Fibroblast of peridontal ligament (primary cell): ENCODE measurements at regions not wholly inside any gene's neighbourhood (a gene's known extent, or its start where the extent isn't known, plus 50 kb on each side); places are given as distances from the start of the nearest gene placed in this dataset.
A peak's percentile ranks its signal among the peaks of the same experiment; 100 is the strongest.

ENCODE experiments used
- DNase-seq: peaks from one replicate; pipeline ENCODE4 v3.0.0-alpha.2; 2010; ENCODE audit errors: extremely low read depth

DNA sequence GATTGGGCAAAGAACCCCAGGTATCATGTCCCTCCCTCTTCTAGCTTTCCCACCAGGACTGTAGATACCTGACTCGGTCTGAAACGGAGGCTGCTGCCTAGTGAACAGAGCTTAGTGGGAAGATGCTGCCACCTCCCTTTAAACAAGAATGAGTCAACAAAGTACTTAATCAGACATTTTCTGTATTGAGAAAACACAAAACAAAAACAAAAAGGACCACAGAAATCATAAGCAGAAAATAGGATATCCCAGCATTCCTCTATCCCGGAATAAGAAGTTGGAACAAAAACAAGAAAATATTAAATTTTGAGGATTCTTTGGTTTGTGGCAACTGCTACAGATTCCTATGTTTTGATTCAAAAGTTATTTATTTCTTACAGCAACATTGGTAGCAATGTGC lies 51.7 kb upstream of the COL8A1 start:
- DNase-seq, result peak; percentile 67

DNA sequence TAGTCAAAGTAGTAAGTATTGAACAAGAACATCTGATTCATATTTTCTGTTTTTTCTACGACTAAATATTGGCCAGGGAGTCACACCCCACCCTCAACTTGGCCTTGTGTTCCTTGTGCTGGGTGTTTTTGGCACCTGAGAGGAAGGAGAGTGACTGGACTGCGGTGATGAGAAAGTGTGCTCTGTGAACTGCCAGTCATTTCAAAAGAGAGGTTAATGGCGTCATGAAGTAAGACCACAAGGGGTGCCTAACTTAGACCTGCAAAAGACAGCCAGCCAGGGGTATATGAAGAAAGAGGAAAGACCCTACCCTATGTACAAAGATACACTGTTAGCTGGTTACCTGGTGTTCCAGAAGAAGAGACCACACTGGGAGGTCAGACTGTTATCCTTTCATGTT lies 58.4 kb upstream of the COL8A1 start:
- DNase-seq, result no peak

DNA sequence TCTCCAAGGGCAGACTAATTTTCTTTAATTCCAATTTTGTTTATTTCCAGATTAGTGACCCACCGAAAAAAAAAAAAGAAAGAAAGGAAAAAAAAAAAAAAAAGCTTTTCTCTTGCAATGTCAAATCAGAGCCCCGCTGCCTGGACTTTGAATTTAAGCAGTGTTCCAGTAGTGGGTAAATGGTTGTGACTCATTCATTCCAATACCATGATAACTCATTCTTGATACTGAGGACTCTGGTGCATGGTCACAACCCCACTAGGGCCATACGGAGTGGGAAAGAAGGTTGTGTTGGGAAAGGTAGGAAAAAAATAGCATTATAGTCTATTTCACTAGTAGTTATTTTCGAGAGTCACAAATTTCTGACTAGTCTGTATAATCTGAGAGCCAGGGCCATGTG lies 59.1 kb upstream of the COL8A1 start:
- DNase-seq, result peak; percentile 84

DNA sequence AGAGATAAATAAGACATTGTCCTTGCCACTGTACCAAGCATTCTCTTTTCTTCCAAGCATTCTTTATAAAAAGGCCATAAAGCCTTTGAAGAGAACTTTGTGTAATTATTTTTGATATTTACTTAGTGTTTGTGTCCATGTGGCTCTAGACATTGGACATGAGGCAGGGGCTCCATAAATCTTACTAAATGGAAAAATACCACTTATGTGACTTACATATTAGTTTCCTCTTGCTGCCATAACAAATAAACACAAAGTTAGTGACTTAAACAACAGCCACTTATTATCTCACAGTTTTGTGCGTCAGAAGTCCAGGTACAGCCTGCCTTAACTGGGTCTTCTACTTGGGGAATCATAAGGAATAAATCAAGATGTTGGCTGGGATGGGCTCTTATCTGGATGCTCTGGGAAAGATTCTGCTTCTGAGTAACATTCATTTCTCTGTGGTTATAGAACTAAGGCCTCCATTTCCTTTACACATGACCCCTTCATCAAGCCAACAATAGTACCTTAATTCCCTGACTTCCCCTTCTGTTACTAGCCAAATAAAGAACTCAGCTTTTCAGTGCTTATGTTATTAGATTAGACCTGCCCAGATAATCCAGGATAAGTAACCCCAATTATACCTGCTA lies 59.9 kb upstream of the COL8A1 start:
- DNase-seq, result no peak

DNA sequence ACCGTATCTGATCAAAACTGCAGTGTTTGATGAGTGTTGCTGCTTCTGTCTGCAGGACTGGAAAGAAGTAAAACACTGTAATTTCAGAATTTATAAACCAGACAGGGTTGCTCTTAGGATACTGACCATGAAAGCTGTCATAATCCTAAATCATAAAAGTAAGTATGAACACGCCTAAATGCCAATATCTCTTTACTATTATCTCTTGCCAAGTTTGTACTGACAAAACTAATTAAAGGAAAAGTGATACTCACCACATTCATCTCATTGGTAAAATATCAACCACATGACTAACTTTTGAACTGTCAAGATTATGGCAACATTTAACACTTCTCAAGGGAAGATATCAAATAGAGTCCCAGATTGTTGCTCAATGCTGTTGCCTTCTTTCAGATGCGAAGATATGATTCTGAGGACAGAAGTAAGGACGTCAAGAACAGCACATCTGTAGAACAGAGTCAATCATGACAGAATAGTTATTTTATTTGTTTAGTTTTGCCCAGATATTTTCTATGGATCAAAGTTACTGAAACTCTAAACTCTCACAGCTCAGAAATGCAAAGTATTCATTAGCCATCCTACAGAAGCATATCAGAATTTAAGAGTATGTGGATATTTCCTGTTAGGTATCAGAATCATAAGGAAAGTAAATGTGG lies 61.4 kb upstream of the COL8A1 start:
- DNase-seq, result no peak

DNA sequence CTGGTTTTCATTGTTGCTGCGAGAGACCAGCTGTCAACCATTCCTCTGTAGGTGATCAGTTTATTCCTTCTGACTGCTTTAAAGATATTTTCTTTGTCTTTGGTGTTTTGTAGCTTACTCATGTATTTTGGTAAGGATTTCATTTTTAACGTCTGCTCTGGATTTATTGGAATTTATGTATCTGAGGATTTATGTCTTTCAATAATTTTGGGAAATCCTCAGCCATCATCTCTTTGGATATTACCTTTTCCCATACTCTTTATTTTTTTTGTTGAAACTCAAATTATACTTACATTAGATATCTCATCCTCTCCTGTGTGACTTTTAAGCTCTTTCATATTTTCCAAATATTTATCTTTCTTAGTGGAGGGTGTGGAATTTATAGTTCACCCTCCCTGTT lies 62.7 kb upstream of the COL8A1 start:
- no peak for DNase-seq

DNA sequence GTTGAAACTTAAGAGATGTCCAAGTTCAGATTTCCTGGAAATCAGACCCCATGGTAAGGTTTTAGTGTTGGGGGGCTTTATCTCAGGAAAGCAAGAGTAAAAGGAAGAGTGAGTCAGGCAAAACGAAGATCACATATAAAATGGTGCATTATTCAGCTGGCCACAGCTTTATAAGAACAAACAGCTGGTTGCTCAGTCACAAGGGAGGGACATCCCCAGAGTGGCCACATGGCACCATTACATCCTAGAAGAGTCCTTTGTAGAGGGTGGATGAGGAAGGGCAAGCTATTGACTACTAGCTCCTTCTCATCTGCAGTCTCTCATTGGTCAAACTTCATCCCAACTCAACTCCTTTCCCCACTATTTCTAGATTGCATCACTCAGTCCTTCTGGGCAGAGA lies 68.3 kb upstream of the COL8A1 start:
- no peak for DNase-seq

DNA sequence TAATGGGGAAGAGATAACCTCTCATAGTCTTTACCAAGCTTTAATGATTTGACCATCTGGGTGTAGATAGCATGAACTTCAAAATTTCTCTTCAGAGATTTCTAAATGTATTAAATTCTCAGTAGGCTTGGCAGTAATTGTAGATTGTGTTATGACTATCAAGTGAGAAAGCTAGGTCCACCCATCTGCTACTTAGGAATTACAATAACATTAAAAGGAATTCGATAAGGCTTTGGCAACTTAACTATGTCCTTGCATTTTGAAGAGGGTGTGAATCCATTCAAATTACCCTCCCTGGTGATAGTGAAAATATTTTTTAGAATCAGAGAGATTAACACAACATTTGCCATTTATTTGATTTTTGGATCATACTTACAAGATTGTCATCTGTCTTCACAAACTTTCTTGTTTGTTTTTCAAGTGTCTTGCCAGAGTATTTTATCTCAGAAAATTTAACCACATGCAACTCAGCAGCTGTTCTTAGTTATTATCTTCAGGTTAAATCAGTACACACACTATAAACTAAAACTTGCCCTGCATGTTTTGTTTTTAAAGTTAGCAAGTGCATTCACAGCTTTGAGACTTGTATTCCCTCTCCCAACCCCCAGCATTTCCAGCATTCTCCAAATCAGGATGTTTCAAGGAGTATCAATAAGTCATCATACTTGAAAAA lies 69.6 kb upstream of the COL8A1 start:
- no peak for DNase-seq

DNA sequence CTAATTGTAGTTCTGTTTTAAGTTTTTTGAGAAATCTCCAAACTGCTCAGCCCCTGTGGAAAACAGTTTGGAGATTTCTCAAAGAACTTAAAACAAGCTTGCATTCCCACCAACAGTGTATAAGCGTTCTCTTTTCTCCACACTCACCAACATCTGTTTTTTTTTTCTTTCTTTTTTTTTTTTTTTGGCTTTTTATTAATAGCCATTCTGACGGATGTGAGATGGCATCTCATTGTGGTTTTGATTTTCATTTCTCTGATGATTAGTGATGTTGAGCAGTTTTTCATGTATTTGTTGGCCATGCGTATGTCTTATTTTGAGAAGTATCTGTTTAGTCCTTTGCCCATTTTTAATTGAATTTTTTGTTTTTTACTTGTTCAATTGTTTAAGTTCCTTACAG lies 73.1 kb upstream of the COL8A1 start:
- DNase-seq, result no peak

DNA sequence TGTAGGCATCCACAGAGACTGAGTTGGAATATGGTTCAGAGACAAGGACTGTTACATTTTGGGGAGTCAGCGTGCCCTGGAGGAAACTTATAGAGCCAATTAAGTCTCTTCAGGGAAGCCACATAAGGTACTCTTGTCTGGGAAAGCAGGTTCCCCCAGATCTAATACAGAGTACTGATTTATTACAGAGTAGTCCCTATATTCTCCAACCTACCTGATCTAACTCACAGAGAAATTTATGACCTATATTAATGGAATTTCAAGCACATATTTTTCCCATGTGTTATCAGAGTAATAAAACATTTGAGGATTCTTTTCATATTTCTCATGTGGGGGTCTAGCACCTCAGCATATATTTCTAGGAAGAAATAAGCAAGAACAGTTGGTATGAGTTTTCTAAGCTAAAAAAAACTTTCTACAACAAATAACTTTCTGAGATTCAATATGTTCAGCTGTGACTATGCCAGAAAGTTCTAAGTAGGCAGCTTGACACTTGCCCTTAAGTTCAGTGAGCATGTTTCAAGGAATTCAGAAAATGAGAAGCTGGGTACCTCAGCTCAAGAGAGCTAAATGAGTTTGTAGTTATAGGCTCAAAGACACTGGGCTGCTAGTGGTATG lies 75.3 kb upstream of the COL8A1 start:
- peak; percentile 28 for DNase-seq

DNA sequence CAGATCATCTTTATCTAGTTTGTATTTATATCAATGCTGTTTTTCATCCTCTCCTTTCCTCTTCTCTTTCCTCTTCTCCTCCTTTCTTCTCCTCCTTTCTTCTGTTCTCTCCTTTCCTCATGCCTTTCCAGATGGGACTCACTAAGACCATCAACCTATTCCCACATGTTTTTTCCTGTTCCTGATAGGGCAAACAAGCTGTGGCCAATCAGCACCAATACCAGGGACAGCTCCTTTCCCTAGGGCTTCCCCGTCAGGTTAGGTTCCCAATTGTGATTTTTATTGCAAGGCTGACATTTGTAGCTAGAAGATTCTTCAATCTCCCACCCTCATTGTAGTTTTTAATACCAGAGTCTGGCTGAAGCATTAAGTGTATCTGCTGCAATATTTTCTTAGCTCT lies 76.3 kb upstream of the COL8A1 start:
- DNase-seq, result peak; percentile 47

DNA sequence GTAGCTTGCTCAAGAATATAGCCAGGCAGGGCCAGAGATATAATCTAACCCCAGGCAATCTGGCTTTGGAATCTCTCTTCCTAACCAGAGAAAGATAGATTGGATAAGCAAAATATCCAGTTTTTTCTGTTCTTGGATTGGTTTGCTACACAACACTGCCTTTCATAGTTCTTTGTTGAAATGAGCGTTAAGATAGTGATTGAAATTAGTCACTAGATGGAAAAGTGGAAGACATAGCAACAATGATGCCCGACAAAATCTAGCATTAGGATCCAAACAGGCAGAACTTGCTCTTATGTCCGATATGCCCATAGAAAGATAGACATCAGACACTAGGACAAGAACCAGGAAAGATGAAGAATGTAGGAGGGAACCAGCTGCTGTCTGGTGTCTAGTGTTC lies 77.3 kb upstream of the COL8A1 start:
- no peak for DNase-seq

DNA sequence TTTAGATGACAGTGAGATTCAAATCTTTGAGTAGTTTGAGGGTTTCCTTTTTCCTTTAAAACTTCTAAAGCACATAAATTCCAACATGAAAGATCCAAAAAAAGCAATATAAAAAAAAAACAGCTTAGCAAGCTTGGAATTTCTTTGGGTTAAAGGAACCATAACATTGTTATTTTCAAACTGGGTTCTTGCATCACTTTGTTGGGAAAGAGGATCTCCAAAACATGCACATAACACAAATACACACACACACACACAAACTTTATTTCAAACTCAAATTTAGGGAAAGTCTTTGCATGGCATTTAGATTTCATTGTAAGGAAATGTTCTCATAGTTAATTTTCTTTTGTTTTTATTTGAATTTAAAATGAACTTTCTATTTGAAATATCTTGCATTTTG lies 79.2 kb upstream of the COL8A1 start:
- DNase-seq, result peak; percentile 49

DNA sequence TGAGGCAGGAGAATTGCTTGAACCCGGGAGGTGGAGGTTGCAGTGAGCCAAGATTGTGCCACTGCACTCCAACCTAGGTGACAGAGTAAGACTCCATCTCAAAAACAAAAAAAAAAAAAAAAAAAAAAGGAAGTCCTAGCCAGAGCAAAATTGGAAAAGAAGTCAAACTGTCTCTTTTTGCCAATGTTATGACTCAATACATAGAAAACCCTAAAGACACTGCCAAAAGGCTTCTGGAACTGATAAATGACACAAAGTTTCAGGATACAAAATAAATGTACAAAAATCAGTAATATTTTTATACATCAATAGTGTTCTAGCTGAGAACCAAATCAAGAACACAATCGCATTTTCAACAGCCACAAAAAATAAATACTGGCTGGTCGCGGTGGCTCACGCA lies 82.5 kb upstream of the COL8A1 start:
- peak; percentile 40 for DNase-seq

DNA sequence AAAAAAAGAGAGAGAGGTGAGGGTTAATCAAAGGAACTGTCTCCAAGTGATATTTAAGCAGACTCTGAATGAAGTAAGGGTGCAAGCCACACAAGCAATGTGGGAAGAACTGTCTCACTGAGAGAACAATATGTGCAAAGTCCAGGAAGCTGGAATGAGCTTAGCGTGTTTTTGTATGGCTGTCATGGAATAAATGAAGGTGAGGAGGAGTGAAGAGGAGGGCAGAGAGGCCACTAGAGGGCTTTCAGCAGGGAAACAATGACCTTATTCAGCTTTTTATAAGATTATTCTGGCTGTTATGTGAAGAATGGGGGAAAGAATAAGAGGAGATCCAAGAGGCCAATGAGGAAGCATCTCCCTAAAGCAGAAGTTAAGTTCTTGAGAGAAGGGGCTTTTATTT lies 86.9 kb upstream of the COL8A1 start:
- DNase-seq, result no peak

DNA sequence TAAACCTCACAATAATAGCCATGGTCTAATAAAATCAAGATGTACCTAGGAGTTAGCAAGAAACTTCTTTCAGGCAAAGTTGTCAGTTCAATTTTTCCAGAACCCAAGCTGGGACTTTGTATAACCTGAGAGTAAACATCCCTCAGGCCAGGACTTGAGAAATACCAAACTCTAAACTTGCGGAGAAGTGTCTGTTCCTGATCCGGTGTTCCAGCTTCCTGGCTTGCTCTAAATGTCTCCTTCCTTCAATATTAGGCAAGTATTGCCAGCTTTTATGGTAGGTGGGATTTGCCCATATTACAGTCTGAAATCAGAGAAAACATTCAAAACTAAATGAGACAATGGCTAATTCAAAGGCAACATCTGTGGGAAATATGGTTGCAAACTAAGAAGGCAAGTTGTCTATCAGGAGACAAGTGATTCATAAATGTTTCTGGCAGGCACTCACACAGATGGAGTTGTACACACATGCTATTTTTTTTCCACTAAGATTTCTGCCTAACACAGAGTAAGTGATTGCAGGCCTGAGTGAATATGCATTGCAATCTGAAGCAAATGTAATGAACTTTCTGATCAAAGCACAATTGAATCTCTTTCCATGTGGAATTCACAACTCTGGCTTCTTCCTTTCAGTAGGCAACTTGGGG lies 88.3 kb upstream of the COL8A1 start:
- DNase-seq, result peak; percentile 86

DNA sequence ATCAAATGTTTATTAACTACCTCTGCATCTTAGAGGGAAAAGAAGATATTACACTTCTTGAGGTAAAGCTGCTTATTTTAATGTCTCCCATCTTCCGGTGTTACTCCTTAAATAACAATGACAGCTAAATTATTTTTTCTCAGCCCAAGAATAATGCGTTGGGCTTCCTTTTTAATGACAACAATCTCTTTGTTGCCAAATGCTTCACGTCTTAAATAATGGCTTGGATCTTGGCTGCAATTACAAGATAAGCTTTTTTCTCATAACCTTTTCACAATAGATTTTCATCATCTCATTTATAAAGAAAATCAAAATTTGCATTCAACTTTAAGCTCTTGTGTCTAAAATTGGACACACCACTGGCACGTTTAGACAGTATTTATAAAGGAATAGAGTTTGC lies 89.2 kb upstream of the COL8A1 start:
- DNase-seq, result no peak

DNA sequence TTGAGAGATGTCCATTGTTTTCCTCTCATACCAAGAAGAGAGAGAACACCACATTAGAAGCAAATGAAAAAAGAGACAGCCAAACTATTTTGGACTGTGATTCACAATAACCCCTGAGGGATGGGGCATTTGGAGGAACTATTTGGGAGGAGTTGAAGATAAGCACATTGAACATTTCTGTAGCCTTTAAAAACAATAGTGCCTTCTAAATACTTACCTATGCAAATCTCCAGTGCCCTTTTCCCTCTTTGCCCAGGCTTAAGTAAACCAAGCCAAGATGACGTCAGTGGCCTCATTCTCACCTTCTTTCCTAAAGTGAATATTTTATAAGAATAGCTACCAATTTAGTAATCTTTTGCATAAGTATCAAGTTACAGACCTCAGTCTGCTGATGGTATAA lies 89.7 kb upstream of the COL8A1 start:
- DNase-seq, result no peak

DNA sequence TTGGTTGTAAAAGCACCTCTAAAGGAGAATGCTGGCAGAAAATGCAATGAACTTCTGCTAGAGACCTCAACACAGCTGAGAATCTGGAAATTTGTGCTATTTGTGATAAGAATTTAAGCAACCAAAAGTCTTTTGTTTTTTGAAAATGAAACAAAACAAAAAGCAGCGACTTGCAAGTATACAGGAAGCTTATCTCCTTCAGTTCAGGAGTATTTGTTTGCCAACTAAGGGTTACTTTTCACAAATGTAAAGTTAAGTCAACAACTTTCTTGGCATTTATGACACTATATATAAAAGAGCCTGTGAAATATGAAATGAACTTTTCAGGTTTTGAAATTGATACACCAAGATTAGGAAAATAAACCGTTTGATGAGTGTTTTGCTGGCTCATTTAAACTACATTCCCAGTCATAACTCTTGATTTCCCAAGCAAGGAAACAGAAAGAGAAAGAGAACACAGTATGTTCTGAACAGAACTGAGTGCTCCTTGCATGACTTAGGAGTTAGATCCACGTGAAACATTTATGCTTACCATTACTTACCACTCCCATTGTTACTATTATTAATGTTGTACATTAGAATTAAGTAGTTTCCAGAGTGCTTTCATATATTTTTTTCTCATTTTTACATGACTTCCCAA lies 92.3 kb upstream of the COL8A1 start:
- peak; percentile 73 for DNase-seq

DNA sequence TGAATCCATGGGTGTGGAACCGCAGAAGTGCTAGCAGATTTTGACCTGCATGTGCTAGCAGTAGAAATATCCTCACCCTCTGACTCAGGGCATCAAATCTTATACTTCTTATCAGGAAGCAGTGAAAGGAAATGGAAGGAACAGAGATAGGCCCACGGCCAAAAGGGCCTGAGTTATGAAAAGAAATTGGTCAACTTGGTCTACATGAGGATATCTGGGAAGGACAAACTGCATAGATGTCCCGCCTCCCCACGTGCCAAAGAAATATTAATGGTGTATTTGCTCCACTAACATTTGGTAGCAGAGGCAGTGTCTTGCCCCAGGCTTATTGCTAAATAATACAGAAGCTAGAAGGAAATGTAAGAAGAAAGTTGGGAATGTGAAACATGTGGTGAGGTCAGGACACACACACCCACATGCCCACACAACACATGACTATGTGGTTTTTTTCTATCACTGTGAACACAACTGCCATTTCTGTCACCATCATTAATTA lies 93.6 kb upstream of the COL8A1 start:
- peak; percentile 66 for DNase-seq

DNA sequence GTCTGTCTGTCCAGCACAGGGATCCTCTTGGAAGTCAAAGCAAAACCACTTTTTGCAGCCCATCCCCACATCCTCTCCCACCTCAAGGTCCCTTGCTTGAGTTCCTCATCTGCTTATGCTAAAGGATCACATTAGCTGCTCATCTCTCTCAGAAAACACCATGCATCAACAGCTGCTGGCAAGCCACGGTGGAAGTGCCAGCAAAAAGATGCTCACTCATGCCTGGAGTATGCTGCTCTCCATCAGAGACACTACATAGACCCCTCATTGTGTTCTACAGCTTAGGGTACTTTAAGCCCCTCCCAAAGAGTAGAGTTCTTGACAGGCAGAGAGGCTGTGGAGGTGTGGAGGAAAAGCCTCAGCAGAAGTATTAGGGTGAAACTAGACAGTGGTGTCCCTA lies 94.6 kb upstream of the COL8A1 start:
- DNase-seq, result no peak
